HepG2 (cell line): ENCODE measurements at regions not wholly inside any gene's neighbourhood (a gene's known extent, or its start where the extent isn't known, plus 50 kb on each side); places are given as distances from the start of the nearest gene placed in this dataset.

Source experiments
- ELF3 ChIP-seq: IDR thresholded peaks from 2 replicates; pipeline ENCODE4 v1.6.1; 2016; ENCODE audit warnings: missing genetic modification reagents, missing compliant biosample characterization
- FOXC1 ChIP-seq: sonication (generic); formaldehyde crosslinking; IDR thresholded peaks from 2 replicates; pipeline ENCODE4 v1.8.0; 2022; ENCODE audit warnings: mild to moderate bottlenecking, missing genetic modification reagents, borderline replicate concordance
- FOXP1 ChIP-seq, 2 experiments: fragments of 450-650 bp in 1 of 2; IDR thresholded peaks; 2 replicates each; pipeline ENCODE4 v1.6.1; 2017 to 2018; ENCODE audit warnings: antibody characterized with exemption in 1 of 2
- HMG20A ChIP-seq: IDR thresholded peaks from 2 replicates; pipeline ENCODE4 v1.6.1; 2016; ENCODE audit warnings: borderline replicate concordance
- HNRNPL ChIP-seq: fragments of 200-400 bp; formaldehyde crosslinking; IDR thresholded peaks from 2 replicates; pipeline ENCODE4 v1.6.1; 2017; ENCODE audit warnings: mild to moderate bottlenecking, low read depth, low read length
- MEIS1 ChIP-seq: sonication (generic); formaldehyde crosslinking; IDR thresholded peaks from 2 replicates; pipeline ENCODE4 v1.9.0; 2021; ENCODE audit warnings: mild to moderate bottlenecking, missing genetic modification reagents, moderate library complexity, borderline replicate concordance
- MTA1 ChIP-seq: sonication (generic); formaldehyde crosslinking; IDR thresholded peaks from 2 replicates; pipeline ENCODE4 v1.4.0; 2020; ENCODE audit warnings: missing genetic modification reagents, mild to moderate bottlenecking, borderline replicate concordance
- NCOA1 ChIP-seq: sonication (generic); formaldehyde crosslinking; IDR thresholded peaks from 2 replicates; pipeline ENCODE4 v1.9.0; 2021; ENCODE audit warnings: missing genetic modification reagents
- NR2F6 ChIP-seq, 2 experiments: IDR thresholded peaks; 2 replicates each; pipeline ENCODE4 v1.6.1; 2016; ENCODE audit warnings: antibody characterized with exemption in 1 of 2, mild to moderate bottlenecking in 1 of 2
- RARA ChIP-seq: IDR thresholded peaks from 2 replicates; pipeline ENCODE4 v1.6.1; 2016; ENCODE audit warnings: missing genetic modification reagents, missing compliant biosample characterization
- RFX3 ChIP-seq: IDR thresholded peaks from 2 replicates; pipeline ENCODE4 v1.6.1; 2016; ENCODE audit warnings: missing biosample characterization, missing genetic modification reagents
- SOX13 ChIP-seq, 3 experiments: fragments of 450-650 bp in 1 of 3; sonication (generic) in 1 of 3; formaldehyde crosslinking in 1 of 3; IDR thresholded peaks in 2 of 3; conservative IDR thresholded peaks in 1 of 3; 2 replicates each; pipeline versions ENCODE4 v1.5.0 to v1.6.1; 2016 to 2020; ENCODE audit warnings: antibody characterized with exemption in 1 of 3, mild to moderate bottlenecking in 1 of 3, missing compliant biosample characterization in 1 of 3, missing genetic modification reagents in 1 of 3, moderate library complexity in 1 of 3
- TBL1XR1 ChIP-seq: fragments of 150-350 bp; IDR thresholded peaks from 2 replicates; pipeline ENCODE4 v1.6.1; 2014; ENCODE audit warnings: borderline replicate concordance, low read length; ENCODE audit not compliant: partially characterized antibody
- TBX2 ChIP-seq: sonication (generic); formaldehyde crosslinking; IDR thresholded peaks from 2 replicates; pipeline ENCODE4 v1.5.0; 2020; ENCODE audit warnings: missing genetic modification reagents, mild to moderate bottlenecking, borderline replicate concordance
- TCF7 ChIP-seq: sonication (generic); IDR thresholded peaks from 2 replicates; pipeline ENCODE4 v1.6.1; 2016; ENCODE audit warnings: antibody characterized with exemption, low read depth
- TEAD3 ChIP-seq: optimal IDR thresholded peaks from 2 replicates; pipeline ENCODE3; 2016; ENCODE audit warnings: borderline replicate concordance
- XBP1 ChIP-seq: sonication (generic); formaldehyde crosslinking; IDR thresholded peaks from 2 replicates; pipeline ENCODE4 v1.5.0; 2020; ENCODE audit warnings: missing genetic modification reagents
- YEATS4 ChIP-seq: sonication (generic); formaldehyde crosslinking; IDR thresholded peaks from 2 replicates; pipeline ENCODE4 v1.4.0; 2020; ENCODE audit warnings: missing genetic modification reagents, borderline replicate concordance
- ZNF12 ChIP-seq: sonication (generic); formaldehyde crosslinking; IDR thresholded peaks from 2 replicates; pipeline ENCODE4 v1.5.0; 2020; ENCODE audit warnings: missing genetic modification reagents
- ZNF160 ChIP-seq: sonication (generic); formaldehyde crosslinking; IDR thresholded peaks from 2 replicates; pipeline ENCODE4 v1.8.0; 2022; ENCODE audit warnings: mild to moderate bottlenecking, inconsistent platforms, missing genetic modification reagents
- ZNF772 ChIP-seq: sonication (generic); formaldehyde crosslinking; IDR thresholded peaks from 2 replicates; pipeline ENCODE4 v1.5.0; 2020; ENCODE audit warnings: mild to moderate bottlenecking, missing genetic modification reagents
- TF ChIP-seq, protein P1 (sequence below): sonication (generic); formaldehyde crosslinking; IDR thresholded peaks from 2 replicates; pipeline ENCODE4 v1.4.0; 2020; ENCODE audit warnings: missing genetic modification reagents
- TF ChIP-seq, protein P2 (sequence below): sonication (generic); formaldehyde crosslinking; IDR thresholded peaks from 2 replicates; pipeline ENCODE4 v1.5.0; 2020; ENCODE audit warnings: missing genetic modification reagents
- TF ChIP-seq, protein P3 (sequence below): sonication (generic); formaldehyde crosslinking; IDR thresholded peaks from 2 replicates; pipeline ENCODE4 v1.4.0; 2020; ENCODE audit warnings: mild to moderate bottlenecking, missing genetic modification reagents
- TF ChIP-seq, protein P4 (sequence below): IDR thresholded peaks from 2 replicates; pipeline ENCODE4 v1.6.1; 2016; ENCODE audit warnings: low read depth

DNA sequence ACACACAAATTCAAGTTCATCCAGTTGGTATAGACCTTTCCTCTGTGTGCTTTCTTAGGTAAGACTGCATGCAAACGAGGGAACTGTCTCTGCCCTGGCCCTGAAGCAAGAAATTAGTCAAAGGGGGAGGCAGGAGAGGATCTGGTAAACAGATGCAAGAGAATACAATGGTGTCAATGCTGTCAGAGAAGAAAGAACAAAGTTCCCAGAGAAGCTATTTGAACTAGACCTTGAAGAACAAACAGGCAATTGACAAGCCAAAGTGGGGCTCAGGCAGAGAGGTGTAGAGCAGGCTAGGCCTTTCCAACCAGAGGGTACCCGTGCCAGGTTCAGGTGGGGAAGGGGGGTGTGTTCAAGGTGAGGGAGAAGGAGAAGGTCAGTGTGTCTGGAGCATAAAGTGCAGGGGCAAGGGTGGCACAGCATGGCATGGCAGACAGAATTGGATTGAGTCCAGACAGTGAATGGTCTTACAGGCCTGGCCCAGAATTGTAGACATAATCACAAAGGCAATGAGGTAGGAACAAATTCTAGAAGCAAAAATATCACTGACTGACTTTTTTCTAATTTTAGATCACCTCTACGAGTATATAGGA lies 95.0 kb upstream of the STARD13 start (continued):
- TF ChIP-seq ZNF772 (CRISPR knock-in tag) (no peak), TBX2 (CRISPR knock-in tag) (peak; percentile 77; the same call in 1 of the 2 replicates), FOXC1 (CRISPR knock-in tag) (no peak), RARA (CRISPR knock-in tag) (peak; percentile 76), ZNF12 (no peak), TCF7 (peak; percentile 39; the same call in 1 of the 2 replicates), MTA1 (no peak), TEAD3 (CRISPR knock-in tag) (peak; percentile 52), YEATS4 (CRISPR knock-in tag) (no peak), ZNF160 (CRISPR knock-in tag) (no peak), NCOA1 (CRISPR knock-in tag) (no peak), TBL1XR1 (peak; percentile 40), RFX3 (CRISPR knock-in tag) (no peak), SOX13 (IDR thresholded peaks at IDR 0.05) (peak; percentile 67), SOX13 (CRISPR knock-in tag; conservative IDR thresholded peaks at IDR 0.05 in 1 of 2, IDR thresholded peaks at IDR 0.05 in 1 of 2) (peak in 1 of 2 experiments; percentile 96; a peak in 2 of 4 replicates), XBP1 (CRISPR knock-in tag) (no peak), ELF3 (0 out of 2 replicates have a peak, but pooled peaks have one; percentile 24), HMG20A (CRISPR knock-in tag) (peak; percentile 49; the same call in 1 of the 2 replicates), NR2F6 (IDR thresholded peaks at IDR 0.05) (no peak), NR2F6 (CRISPR knock-in tag; IDR thresholded peaks at IDR 0.05) (peak; percentile 12; the same call in 1 of the 2 replicates), MEIS1 (no peak), HNRNPL (peak; percentile 72; the same call in 1 of the 2 replicates), FOXP1 (IDR thresholded peaks at IDR 0.05) (0 out of 2 replicates have a peak, but pooled peaks have one; percentile 41), FOXP1 (CRISPR knock-in tag; IDR thresholded peaks at IDR 0.05) (peak; percentile 81)
- TF ChIP-seq, protein P1, sequence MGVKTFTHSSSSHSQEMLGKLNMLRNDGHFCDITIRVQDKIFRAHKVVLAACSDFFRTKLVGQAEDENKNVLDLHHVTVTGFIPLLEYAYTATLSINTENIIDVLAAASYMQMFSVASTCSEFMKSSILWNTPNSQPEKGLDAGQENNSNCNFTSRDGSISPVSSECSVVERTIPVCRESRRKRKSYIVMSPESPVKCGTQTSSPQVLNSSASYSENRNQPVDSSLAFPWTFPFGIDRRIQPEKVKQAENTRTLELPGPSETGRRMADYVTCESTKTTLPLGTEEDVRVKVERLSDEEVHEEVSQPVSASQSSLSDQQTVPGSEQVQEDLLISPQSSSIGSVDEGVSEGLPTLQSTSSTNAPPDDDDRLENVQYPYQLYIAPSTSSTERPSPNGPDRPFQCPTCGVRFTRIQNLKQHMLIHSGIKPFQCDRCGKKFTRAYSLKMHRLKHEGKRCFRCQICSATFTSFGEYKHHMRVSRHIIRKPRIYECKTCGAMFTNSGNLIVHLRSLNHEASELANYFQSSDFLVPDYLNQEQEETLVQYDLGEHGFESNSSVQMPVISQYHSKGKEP (CRISPR knock-in tag): no peak
- TF ChIP-seq, protein P2, sequence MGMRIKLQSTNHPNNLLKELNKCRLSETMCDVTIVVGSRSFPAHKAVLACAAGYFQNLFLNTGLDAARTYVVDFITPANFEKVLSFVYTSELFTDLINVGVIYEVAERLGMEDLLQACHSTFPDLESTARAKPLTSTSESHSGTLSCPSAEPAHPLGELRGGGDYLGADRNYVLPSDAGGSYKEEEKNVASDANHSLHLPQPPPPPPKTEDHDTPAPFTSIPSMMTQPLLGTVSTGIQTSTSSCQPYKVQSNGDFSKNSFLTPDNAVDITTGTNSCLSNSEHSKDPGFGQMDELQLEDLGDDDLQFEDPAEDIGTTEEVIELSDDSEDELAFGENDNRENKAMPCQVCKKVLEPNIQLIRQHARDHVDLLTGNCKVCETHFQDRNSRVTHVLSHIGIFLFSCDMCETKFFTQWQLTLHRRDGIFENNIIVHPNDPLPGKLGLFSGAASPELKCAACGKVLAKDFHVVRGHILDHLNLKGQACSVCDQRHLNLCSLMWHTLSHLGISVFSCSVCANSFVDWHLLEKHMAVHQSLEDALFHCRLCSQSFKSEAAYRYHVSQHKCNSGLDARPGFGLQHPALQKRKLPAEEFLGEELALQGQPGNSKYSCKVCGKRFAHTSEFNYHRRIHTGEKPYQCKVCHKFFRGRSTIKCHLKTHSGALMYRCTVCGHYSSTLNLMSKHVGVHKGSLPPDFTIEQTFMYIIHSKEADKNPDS: no peak
- TF ChIP-seq, protein P3, sequence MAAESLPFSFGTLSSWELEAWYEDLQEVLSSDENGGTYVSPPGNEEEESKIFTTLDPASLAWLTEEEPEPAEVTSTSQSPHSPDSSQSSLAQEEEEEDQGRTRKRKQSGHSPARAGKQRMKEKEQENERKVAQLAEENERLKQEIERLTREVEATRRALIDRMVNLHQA (CRISPR knock-in tag): no peak
- TF ChIP-seq, protein P4, sequence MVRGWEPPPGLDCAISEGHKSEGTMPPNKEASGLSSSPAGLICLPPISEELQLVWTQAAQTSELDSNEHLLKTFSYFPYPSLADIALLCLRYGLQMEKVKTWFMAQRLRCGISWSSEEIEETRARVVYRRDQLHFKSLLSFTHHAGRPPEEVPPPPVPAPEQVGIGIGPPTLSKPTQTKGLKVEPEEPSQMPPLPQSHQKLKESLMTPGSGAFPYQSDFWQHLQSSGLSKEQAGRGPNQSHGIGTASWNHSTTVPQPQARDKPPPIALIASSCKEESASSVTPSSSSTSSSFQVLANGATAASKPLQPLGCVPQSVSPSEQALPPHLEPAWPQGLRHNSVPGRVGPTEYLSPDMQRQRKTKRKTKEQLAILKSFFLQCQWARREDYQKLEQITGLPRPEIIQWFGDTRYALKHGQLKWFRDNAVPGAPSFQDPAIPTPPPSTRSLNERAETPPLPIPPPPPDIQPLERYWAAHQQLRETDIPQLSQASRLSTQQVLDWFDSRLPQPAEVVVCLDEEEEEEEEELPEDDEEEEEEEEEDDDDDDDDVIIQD: peak; percentile 54; the same call in 1 of the 2 replicates
